NCI-H1930 (cell line): ENCODE measurements at regions not wholly inside any gene's neighbourhood (a gene's known extent, or its start where the extent isn't known, plus 50 kb on each side); places are given as distances from the start of the nearest gene placed in this dataset.

Experiments used
- DNase-seq, 2 experiments: peaks; one replicate each; lab custom pipeline; 2025; lab: John Stamatoyannopoulos, UW

DNA sequence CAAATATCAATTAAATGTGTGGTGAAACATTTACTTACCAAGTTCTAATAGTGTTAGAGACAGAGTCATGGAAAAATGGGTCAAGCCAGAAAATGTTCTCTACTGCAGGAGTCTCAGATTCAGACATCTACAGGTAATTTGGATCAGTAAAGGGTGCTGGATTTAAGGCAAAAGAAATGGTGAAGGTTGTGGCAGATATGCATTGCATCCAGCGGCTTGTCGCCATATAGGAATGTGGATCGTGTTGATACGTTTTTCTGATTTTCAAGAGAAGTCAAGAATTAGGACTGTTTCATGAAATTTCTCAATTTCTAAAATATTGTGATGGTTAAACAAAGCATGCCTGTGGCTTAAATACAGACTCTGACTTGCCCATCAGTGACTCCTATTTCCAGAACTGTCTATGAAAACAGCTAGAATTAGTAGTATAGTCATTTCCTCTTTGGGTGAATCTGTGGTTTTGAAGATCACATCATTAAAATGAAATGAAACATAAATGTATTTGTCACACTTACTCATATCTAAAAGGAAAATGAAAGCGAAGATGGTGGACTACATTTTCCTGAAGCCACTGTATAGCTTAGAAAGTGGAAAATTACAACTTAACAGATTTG is 110.1 kb upstream of the VEGFC start:
- DNase-seq = no peak

DNA sequence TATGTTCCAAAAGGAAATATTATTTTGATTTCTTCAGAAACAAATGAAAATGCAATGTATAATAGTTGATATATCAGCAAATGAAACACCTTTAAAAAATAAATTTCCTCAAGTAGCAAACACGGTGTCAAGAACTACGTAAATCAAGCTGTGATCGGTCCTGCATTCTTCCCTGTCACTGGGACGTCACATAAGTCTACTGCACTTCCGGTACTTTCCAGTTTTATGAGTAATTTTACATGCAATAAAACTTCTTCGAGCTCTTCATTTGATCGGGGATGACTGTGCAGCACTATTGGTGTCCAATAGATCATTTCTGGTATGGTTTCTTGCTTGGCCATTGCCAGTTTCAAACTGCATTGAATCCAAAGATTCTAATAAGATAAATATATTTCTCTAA is 114.0 kb upstream of the VEGFC start:
- no peak for DNase-seq

DNA sequence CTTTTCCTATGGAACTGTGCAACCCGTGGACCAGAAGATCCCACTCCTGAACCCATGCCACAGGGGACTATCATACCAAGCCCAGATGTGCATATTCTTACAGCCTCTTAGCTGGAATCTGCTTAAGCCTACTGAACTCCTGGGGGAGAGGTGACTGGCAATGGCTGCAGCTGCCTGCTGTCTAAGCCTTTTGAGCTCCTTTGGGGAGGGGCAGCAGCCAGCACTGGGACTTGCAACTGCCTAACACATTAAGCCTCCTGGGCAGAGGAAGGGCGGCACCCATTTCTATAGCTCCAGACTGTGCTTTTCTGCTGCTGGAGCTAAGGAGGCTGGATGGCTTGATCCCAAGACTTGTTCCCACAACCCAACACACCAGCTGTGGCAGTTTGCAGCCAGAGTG is 117.9 kb upstream of the VEGFC start:
- no peak for DNase-seq

DNA sequence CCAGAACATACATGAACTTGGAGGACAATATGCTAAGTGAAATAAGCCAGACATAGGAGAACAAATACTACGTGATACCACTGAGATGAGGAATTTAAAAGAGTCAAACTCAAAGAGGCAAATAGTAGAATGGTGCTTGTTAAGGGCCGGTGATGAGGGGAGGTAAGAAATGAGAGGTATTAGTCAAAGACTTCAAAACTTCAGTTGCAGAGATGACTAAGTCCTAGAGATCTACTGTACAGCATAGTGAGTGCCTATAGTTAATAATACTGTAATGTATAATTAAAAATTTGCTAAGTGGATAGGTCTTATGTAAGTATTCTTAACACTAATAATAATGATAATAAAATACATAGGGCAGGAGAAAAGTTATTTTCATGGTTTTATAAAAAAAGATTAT is 126.9 kb upstream of the VEGFC start:
- no peak for DNase-seq

DNA sequence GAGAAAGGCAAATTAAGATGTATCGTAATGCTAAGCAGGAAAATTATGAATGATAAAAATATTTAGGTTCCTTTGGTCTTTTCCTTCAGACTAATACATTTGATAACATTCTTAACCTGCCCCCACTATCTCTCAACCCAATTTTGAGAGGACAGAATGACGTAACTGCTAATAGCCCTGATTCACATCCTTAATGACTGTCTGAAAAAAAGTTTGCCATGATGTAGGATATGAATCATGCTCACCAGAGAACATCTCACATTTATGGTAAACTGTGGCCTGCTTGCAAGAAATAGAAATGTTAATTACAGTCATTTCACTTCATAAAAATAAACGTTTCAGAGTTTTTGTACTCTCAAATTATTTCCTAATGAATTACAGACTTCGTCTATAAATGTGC is 128.0 kb upstream of the VEGFC start:
- no peak for DNase-seq

DNA sequence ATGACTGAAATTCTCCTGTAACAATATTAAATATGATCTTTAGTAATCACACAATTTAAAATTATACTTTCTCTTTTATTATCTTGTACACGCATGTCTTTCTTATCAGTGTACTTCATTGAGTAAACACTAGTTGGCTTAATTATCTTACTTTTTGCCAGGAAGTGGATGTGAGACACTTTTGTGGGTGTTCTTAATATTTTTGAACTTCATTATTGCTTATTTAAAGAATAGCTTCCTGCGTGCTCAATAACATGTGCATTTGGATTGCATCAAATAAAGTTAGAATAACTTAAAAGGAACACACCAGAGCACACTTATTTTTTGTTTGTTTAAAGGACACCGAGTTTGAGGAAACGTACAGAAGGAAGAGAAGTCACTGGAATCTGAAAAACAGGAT is 128.5 kb upstream of the VEGFC start:
- no peak for DNase-seq

DNA sequence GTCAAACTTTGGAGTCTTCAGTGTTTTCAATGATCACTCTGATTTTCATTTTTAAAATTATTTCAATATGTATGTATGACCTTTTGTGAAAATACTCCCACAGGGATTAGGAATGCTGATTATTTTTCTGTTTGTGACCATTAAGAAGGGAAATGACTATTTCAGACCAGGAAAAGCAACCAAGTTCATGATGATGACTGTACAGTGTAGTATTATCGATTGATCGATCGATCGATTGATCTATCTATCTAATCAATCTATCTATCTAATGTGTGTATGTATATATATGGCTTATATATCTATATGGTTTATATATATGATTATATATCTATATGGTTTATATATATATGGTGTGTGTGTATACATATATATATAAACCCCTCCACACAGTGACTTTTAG is 131.5 kb upstream of the VEGFC start:
- DNase-seq = no peak

DNA sequence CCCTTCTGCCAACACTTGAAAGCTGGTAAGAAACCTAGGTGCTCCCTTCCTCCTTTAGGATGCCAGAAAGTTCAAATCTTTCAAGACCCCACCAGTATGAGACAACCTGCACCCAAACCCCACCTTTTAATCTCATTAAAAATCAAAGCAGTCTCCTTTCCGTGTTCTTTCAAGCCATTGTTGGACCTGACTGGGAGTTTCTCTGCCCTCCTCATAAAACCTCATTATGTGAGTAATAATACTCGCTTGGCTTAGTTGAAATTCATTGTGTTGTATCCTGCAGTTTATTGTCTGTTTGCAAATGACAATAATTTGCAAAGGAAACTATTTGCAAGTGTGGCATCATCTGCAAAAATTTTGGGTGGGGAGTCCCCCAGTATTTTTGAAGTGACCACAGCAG is 133.2 kb upstream of the VEGFC start:
- DNase-seq = no peak

DNA sequence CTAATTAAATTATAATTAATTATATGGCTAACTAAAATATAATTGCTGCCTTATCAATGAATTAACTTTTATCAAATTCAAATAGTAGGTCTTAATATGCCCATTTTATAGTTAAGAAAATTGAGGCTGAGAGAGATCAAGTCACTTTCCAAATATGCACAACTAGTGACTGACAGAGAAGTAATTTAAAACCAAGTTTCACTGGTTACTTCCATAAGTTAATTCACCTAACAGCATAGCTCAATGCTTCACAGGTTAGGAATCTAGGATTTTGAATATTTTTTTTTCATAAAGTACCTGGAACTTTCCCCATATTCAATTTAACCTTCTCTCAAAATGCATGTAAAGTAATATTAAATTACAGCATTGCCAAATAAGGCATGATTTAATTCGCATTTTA is 134.4 kb upstream of the VEGFC start:
- DNase-seq = no peak

DNA sequence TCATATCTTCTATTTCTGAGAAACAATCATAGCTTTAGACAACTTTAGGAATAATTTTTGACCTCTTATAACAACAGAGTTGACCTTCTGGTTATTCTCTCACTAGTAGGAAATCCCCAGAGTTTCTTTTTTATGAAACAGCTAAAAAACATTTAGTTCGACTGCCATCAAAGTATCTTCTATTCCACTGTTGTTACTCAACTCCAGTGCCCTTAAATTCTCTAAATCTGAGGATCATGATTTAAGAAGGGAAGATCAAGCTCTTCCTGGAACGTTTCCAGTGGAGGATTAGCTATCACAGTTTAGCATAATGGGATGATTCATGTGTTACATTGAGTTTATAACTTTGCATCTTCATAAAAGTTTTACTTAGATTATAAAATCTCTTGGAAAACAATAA is 134.9 kb upstream of the VEGFC start:
- DNase-seq = no peak

DNA sequence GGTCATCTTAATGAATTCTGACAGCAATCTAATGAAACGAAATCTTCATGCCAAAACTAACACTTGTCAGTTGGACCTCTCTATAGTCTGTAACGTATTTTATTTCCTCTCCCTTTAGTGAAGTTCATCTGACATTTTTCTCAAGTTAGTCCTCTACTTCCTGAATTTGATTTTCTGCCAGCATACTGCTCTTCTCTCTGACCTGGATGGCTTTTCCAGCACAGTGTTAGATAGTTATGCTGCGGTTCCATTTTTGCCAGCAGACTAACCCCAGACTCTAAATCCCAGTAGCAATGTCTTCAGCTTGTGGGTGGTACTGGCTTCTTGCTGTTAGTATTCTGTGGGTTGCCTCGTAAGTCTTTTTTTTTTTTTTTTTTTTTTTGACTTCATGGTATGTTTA is 146.7 kb upstream of the VEGFC start:
- no peak for DNase-seq

DNA sequence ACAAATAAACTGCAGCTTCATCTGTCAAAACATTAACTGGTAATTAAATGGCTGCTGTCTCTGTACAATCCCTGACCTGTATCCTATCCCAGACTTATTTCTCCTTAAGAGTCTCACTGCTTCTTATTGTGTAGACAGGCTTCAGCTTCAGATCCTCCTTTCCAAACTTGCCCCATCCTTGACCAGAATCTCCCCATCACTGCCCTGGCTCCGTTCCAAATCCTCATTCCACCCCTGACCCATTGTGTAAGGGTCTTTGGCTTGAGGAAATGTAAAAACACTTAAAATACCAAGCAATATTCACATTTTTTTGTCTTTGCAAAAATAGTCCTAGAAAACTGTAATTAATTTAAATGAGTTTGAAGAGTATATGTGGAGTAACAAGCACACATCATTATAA is 152.6 kb upstream of the VEGFC start:
- DNase-seq = no peak

DNA sequence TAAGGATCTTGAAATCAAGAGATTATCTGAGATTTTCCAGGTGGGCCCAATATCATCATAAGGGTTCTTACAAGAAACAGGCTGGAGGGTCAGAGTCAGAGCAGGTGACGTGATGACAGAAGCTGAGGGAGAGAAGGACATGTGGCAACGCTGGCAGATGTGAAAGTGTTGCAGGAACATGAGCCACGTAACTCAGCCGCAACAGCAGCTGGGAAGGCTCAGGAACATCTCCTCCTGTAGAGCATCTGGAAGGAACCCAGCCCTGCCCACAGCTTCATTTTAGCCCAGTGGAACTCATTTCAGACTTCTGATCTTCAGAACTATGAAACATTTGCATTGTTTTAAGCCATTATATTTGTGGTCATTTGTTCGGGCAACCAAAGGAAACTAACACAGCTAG is 156.3 kb upstream of the VEGFC start:
- DNase-seq = no peak

DNA sequence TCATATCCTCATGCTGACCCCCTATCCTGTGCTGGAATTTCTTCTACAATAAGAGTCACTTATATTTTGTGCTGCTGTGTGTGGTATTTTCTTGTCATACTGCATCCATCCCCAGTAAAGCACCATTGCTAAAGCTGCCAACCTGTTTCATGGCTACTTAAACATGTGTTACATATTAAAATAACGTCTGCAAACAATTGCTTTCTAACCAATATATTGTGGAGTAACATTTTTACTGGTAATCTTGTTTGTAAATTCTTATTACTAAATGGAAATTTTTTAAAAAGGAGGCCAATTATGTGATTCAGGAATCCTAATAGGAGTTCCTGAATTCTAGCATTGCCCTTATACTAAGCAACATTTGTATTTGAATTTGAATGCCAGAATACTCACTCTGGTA is 160.3 kb upstream of the VEGFC start:
- no peak for DNase-seq

DNA sequence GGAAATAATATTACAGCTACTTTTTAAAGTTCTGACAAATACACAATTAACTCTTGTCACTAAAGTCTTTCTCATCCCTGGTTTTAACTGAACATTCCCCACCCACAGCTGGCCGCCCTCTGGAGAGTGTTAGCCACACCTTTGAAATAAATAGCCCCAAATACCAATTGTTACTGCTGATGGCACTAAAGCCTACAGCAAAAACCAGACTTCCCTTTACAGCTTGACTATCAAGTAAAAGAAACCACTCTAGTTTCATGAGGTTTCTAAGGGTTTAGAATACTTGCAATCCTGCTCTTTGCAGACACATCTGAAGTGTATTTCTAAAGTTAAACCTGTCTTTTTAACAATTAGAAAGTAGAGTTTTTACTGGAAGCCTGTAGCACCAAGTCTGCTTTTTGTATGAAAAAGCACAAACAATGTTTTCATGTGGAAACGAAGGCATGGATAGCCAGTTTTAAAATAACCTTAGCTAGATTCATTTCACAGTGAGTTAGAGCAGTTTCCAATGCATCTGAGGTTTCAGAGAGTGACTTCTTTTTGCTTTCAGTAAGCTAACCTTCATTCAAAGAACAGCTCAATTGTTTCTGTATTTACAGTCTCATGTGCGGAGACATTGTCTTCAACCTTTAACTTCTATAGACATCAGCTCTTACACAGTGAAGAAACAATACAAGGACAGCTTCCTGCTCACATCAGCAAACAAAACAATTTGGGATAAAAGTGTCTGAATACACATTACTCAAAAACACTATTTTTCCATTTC is 164.8 kb upstream of the VEGFC start:
- no peak for DNase-seq

DNA sequence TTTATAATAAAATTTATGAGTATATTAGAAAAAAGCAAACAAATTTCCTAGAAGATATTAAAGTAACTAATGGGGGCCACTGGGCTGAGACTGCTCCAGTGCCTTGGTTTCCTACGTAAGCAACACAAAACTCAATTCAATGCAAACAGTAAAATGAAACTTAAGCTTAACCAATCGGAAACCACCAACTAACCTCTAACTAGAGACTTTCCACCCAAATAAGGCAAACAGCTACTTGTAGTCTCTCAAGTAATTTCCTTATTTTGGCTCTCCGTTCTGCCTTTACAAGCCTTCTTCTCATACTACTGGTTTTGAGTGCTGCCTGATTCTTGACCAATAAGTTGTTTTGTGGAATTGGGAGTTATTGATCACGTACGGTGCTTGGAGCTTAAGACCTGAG is 167.3 kb upstream of the VEGFC start:
- no peak for DNase-seq

DNA sequence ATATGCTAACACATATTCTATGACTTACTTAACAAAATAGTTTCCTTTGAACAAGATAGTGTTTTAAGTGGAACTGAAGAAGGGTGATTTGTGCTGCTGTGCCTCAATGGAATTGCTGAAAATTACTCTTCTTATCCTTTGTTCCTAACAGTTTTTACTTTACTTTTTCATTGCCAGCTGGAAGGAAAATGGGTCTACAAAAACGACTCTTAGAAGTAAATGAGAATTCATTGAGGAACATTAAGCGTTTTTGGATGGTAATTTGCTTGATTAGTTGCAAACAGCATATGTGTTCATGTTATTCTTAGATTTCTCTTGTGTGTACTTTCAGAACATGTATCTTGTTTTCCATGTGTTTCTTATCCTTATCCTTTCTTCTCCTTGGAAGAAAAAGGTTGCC is 170.4 kb upstream of the VEGFC start:
- DNase-seq = no peak

DNA sequence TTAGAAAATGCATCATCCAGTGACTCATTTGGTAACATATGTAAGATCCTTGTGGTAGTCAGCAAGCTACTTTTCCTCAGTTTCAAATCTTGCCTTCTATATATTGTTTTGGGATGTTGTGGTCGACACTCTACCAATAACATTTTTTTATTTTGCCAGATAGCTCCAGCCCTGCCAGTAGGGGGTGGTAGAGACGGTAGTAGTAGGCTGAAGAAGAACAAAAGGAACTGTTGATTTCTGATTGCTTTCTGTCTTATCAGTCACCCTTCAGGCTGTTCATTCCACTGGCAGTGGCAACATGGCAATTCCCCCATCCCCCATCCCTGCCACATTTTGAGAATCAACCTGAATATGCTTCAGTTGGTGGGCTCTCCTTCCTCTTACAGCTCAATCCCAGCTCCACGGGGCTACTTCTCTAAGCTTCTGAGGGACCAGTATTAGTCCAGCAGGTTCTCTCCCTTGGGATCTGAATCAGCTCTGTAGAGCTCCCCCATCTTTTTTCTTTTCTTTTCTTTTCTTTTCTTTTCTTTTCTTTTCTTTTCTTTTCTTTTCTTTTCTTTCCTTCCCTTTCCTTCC is 171.5 kb upstream of the VEGFC start:
- no peak for DNase-seq

DNA sequence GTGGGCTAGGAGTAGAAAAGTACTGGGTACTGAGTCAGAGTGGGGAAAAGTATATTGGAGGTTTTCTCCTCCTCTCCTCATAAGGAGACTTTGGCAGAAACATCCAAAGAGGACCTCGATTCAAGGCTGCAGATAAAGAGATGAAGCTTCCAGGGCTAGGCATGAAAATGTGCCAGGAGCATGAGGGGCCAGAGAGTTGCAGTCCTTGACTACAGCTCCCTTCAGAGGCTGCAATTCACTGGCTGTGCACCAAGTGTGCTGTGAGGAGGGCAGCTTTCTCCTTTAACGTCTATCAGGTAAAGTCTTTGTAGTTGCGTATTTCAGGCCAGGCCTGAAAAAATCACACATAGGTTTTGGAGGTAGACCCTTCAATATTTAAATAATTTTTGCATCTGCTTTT is 174.9 kb upstream of the VEGFC start:
- DNase-seq = no peak

DNA sequence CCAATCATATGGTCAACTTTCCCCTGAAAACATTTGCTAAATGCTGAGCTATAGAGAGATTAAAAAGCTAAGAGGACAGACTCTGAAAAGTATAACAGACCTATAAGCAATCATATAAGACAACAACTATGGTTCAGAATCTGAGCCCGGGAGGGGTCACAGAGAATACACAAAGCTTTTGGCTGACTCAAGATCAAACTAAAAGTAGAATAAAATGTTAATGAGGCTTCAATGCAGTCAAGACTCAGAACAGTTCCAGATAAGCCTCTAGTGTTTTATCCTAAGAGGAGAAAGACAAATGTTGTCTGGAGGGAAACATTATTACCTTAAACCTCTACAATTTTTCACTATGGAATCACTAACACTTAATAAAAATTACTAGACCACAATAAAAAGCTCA is 175.4 kb upstream of the VEGFC start:
- no peak for DNase-seq

DNA sequence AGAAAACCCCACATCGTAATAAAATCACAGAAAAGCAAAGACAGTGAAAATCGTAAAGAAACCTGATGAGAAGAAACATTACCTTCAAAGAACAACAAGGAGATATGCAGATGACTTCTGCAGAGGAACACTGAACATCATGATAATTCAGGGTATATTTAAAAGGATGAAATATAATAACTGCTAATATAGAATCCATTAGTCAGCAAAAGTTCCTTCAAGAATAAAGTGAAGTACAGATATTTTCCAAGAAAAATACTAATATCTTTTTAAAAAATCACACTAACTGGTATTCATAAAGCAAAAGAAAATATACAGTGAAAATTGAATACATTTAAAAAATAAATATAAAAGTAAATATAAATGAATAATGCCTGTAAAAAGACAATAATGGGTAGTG is 176.3 kb upstream of the VEGFC start:
- DNase-seq = no peak

DNA sequence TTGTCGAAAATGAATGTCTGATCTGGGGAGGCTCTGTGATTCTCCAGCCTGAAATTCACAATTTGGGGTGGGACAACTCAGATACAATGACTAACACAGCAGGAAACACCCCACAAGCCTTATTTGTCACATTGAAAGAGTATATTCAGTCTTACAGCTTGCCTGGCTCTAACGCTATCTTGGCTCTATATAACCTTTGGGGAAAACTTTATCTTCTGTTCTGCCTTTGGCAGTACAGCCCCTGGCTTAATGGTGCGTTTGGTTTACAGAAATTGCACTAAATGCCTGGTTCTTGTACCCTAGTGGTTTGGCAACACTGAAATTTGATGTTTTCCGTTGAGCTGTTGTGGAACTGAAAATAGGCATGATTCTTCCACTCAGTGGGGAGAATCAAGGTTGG is 178.1 kb upstream of the VEGFC start:
- DNase-seq = no peak

DNA sequence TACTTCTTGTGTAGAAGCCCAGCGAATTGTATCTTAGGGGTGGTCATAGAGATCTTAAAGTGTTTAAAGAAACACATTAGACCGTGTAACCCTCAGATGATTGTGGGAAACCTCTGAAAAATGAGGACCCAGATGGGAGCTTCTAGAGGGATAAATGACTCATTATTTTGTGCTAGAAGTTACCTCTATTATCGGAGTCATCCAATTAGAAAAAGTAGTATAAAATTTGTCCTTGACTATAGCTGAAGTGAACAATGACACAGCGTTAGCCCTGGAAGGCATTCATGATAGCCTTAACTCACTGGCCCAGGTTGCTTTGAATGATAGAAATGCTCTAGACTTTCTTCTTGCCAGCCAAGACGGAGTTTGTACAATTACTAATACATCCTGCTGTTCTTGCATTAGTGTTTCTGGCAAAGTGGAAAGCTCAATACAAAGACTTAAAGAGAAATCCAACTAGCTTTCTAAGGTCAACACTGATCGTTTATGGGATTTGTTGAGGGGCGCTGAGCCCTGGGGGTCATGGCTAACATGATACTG is 178.9 kb upstream of the VEGFC start:
- no peak for DNase-seq

DNA sequence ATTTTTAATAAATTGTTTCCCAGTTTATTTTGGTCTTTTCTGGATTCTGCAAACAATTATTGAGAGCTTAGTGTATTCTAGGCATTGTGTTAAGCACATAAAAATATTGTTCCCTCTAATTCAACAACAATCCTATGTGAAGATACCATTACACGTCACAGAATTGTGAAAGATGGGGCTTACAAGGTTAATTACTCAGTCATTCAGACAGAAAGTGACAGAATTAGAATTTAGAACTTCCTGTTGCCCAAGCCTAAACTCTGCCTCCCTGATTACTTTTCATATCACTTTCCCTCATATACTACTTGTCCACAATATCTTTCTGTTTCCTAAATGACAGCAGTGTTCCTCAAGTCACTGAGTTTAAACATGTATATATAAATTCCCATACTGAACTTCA is 186.7 kb upstream of the VEGFC start:
- no peak for DNase-seq
